Activated CD4-positive, alpha-beta T cell treated with anti-CD3 and anti-CD28 coated beads, Interleukin-2, amount 50 U/mL, for 48 hours (primary cell): ENCODE measurements at regions not wholly inside any gene's neighbourhood (a gene's known extent, or its start where the extent isn't known, plus 50 kb on each side); places are given as distances from the start of the nearest gene placed in this dataset.

ENCODE experiments used
- DNase-seq, 2 experiments: peaks; one replicate each; pipeline ENCODE4 v3.0.0-alpha.2; 2020

DNA sequence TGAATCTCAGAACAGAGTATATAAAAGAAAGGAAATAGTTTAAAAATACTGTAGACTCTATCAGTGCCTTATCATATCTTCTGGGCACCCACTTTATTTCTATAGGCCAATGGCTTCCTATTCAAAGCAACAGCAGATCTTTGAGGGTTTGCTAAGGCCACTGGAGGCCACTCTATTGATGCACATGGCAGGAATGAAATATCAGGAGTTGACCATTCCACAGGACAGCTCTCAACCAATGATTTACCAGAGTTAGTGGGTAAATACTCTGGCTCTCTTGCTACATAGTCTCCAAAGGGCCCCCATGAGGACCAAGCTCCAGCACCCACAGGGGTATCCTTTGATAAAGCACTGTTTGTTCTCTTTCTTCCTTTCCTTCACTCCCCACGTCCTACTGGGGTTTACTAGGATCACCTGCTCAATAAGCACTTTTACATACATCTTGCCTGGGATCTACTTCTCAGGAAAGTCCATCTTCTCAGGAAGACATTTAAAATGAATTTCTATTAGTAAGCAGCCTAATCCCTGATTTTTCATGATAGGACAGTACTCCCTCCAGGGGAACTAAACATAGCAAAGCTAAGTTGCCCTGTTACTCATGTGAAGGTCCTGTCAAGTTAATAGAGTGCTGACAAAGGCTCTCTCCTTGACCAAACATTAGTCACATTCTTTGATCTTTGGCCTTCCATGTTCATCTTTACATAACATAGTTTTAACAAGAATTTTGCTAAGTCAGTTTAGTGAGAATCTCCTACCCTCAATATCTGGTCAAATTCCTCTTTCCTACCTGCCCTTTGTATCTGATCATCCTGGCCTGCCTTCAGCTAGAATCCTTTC, 459.7 kb downstream of the GRXCR1 start:
- DNase-seq = no peak

- DNase-seq = no peak
These were observed 460.3 kb downstream of the GRXCR1 start for GRCh38 chr4:43352859-43353258.

GRCh38 chr4:43353552-43353951, 461.0 kb downstream of the GRXCR1 start:
- no peak for DNase-seq

DNA sequence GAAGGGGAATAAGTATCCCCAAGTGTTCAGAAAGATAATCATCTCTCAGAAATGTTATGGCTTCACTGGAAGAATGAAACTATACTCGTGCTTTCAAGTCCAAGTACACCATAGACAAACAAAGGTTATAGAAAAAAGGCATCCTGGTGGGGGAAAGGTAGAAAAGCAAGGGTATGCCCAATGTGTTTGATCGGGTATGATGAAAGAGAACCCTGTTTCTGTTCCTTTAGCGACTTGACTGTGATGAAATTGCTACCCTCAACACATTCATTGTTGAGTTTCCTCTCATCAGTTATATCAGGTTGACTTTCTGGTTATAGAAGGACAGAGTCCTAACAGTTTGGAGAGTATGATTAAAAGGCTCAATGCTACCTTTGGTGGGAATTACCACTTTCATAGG, 464.3 kb downstream of the GRXCR1 start:
- DNase-seq = no peak

DNA sequence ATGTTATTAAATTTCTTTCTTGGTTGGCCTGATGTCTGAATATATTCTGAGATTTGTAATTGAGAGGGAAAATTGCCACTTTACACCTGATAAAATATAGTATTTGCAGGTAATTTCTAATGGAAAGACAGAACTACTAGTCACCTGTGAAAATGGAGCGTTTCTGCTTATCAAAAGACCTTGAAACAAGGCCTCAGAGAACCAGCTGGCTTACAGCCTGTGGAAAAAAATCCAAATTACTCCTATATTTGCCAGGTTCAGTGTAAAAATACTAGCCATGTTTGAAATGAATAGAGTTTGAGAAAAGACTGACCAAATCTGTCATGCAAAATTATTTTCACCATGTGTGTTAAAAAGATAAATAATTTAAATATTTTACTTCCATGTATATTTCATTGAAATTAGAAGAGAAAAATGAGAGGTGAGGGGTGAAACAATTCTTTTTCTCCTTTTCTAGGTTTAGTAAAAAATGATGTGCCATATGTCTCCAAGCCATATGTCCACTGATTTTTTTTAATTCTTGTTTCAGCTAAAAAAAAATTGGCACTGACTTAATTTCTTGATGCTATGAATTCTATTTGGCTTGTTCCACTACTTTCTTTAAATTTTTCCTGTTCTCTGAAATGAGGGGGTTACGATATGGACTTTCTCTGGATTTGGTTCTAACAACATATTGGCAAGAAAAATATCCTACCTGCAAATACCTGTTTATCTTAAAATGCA, 464.9 kb downstream of the GRXCR1 start:
- no peak for DNase-seq

DNA sequence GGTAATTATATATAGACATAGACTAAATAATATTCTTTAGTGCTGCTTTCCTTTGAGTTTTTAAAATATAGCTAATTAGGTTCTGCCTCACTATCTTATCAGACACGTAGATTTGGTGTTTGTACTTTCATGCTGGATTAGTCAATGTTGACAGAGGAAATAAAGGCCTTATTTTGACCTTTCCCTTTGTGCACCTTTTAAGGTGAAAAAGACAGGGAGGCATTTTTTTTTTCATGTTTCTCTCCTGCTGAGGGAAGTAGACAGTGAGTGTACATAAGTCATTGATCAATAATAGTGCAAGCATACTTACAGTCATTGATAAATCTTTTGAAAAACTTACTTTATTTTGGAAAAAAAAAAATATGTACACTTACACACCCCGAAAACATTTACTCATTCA, 467.8 kb downstream of the GRXCR1 start:
- no peak for DNase-seq

DNA sequence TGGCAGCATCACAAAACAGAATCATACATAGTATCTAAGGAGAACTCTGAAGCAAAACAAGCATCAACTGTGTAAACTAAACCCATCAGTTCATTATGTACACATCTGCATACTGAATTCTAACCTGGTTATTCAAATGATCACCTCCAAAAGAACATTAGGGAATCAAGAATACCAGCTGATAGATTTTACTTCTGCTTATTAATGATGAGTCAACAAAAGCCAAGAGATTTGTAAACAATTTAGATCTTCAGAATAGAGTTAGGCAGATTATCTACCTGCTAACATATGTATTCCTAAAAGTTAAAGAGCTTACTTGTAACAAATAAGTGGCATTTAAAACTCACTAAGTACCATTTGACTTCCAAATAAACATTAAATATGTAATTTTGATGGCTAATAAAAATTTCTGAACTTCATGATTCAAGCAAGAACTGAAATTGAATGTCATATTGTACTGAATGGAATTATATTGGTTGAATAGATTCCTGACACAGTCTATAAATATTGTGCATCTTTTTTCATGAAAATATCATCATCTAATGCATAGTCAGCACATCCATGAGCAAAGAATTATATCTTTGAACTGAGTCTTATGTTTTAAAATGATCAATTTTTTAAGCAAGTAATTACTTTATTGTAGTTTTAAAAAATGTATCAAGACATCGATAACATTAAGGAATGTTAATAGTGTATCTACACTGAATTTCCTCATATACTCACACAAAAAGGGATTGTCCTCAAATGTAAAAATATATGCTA, 470.5 kb downstream of the GRXCR1 start:
- no peak for DNase-seq

DNA sequence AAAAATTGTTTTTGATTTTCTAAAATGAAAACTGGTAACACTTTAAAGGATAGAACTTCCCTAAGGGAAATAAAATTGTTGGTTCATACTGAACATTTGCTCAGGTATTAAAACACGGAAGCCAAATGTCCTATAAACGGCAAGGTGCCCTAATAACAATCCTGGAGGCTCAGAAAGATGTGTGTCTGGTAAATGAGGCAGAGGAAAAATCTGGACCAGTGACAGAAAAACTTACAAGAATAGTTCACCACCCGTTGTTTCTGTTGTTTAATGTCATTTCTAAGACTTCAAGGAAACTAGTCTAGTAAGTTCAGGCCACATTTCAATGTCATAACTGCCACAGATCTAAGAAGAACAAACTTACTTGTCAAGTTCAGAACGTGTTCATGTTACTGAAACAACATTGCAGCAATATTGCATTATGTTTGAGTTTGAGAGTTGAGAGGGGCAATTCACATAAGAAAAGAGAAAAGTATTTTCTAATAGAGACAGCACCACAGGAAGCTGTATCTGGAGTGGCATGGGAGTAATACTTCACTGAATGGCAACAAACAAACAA, 476.6 kb downstream of the GRXCR1 start:
- DNase-seq = no peak

DNA sequence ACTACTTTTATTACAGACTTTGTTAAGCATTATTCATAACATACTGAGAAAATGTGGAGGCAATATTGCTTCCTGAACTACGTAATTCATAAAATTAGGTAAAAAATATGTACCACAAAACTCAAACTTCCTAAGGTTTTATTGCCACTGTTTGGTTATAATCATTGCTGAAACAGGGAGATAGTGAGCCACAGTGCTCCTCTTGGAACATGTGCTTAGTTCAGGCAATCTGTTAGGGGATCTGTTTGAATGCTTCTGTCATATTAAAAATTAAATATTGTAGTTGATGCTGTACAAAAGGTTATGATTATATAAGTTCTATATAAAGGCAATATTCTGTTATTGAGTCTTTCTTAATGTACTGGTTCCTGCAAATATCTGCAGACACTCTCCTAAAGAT, 480.7 kb downstream of the GRXCR1 start:
- DNase-seq = no peak

GRCh38 chr4:43374216-43374751, 481.8 kb downstream of the GRXCR1 start:
- DNase-seq = no peak

GRCh38 chr4:43379016-43379415, 486.5 kb downstream of the GRXCR1 start:
- DNase-seq = no peak

DNA sequence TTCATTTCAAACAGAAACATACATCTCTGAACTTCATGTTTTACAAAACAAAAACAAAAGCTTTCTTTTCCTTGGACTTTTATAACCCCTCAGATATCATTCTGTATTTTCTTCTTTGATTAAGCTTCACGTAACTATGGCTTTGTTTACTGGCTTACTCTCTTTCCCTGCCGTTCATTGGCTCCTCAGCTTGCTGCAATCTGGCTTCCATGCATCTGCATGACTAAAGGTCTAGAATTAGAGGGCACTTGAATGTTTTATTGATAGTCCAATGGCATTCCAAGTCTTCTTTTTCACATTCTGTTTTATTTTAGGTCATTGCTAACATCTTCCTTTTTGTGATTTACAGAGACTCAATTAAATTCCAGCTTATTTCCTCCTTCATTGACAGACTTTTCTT, 487.6 kb downstream of the GRXCR1 start:
- DNase-seq = no peak

- DNase-seq = no peak
These were observed 498.6 kb downstream of the GRXCR1 start for GRCh38 chr4:43391069-43391468.

GRCh38 chr4:43394976-43395375, 502.5 kb downstream of the GRXCR1 start:
- no peak for DNase-seq

DNA sequence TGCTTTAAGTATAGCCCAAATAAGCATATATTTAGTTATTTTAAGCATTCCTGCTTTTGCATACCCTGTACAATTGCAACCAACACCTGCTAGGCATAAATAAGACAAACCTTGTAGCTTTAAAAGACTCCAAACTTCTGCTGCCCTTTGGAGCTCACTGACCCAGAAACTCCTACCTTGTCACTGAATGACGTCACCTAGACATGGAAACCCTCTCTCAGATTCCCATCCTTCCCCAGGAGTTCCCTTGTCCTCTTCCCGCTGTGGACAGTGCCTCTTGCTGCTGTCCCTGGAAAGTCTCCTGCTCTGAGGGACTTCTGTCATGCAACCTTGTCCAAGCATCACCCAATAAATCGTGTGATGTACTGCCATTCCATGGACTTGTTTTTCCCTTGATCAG, 507.2 kb downstream of the GRXCR1 start:
- DNase-seq = no peak

DNA sequence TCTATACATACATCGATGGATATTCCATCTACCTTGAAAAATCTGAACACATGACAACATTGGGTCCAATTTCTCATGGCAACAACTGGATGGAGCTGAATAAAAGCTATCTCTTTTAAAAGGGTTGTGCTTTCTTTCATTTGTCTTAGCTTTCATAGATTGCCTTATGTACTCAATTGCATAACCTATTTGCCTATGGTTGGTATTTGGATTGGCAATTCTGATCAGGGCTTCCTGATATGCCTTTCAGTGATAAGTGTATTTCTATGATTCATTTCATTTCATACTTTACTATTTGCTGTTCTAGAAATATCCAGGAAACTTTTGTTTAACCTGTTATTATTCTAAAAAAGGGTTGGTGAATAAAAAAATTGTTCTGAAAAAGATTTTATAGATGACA, 509.9 kb downstream of the GRXCR1 start:
- DNase-seq = no peak

- no peak for DNase-seq
These were observed 518.1 kb downstream of the GRXCR1 start for GRCh38 chr4:43410636-43411035.

GRCh38 chr4:43411226-43411625, 518.7 kb downstream of the GRXCR1 start:
- DNase-seq = no peak

GRCh38 chr4:43423276-43423675, 530.8 kb downstream of the GRXCR1 start:
- no peak for DNase-seq

DNA sequence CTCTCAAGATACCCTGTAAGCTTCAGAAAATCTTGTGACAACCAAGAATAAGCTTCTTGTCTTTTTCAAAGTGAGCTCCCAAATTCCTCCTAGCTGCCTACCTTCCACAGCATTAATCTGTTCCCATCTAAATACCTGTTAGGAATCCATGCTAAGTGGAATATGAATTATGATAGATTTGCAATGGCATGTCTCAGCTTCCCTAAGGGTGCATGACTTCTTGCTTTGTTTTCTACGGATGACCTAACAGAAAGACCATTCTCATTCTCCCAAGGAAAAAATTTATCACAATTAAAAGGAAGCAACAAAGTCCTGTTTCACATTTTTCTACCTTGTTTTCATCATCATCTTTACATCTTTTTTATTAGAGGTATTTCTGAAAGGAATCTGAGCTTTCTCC, 532.7 kb downstream of the GRXCR1 start:
- DNase-seq = no peak

DNA sequence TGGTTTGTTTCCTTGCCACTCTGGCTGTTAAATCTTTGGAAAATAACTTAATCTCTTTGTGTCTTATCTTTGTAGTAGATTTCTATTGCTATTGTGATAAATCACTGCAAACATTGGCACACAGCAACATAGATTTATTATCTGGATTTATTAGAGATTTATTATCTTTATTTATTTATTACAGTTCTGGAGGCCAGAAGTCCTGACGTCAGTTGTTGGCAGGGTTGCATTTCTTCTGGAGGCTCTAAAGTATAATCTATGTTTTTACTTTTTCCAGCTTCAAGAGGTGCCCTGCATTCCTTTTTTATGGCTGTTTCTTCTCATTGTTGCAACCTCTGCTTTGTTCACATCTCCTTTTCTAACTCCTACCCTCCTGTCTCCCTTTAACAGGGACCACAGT, 542.8 kb downstream of the GRXCR1 start:
- no peak for DNase-seq

DNA sequence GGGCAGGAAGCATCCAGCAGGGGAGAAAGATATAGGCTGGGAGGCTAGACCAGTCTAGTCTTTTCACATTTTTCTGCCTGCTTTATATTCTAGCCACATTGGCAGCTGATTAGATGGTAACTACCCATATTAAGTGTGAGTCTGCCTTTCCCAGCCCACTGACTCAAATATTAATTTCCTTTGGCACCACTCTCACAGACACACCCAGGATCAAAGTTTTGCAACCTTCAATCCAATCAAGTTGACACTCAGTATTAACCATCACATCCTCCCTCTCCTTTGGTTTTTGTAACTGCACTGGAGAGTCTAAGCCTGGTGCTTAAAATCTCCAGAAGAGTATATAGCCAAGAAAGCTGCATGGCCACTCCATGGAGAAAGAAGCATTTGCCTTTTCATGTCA, 560.4 kb downstream of the GRXCR1 start:
- no peak for DNase-seq

GRCh38 chr4:43456383-43456782, 563.9 kb downstream of the GRXCR1 start:
- no peak for DNase-seq
